ENCODE measurements at regions not wholly inside any gene's neighbourhood (a gene's known extent, or its start where the extent isn't known, plus 50 kb on each side); places are given as distances from the start of the nearest gene placed in this dataset.

DNA sequence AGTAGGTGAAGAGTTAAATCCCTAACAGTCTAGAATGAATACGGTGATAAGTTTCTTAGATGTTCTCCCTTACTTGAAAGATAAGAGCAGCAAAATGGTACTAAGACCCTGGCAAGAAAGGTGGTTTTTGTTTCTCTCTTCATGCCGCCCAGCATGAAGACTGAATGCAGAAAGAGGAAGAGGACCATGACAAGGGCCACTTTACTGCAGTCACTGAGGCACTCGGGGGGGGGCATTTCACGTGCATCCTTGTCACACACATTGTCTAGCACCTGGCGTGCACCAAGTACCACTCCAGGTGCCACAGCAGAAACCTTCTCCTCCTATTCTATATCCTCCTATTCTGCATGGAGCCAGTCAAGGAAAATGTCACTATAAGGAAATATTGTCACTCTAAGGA lies 222.0 kb downstream of the TOMM20 start:
- TF ChIP-seq ZNF664 (tag by site-specific recombination; IDR thresholded peaks at IDR 0.05) = no peak
- no peak for TF ChIP-seq ZNF555 (tag by site-specific recombination; conservative IDR thresholded peaks at IDR 0.05)
- TF ChIP-seq ZNF658 (tag by site-specific recombination; IDR thresholded peaks at IDR 0.05) = no peak
- TF ChIP-seq, protein P1, sequence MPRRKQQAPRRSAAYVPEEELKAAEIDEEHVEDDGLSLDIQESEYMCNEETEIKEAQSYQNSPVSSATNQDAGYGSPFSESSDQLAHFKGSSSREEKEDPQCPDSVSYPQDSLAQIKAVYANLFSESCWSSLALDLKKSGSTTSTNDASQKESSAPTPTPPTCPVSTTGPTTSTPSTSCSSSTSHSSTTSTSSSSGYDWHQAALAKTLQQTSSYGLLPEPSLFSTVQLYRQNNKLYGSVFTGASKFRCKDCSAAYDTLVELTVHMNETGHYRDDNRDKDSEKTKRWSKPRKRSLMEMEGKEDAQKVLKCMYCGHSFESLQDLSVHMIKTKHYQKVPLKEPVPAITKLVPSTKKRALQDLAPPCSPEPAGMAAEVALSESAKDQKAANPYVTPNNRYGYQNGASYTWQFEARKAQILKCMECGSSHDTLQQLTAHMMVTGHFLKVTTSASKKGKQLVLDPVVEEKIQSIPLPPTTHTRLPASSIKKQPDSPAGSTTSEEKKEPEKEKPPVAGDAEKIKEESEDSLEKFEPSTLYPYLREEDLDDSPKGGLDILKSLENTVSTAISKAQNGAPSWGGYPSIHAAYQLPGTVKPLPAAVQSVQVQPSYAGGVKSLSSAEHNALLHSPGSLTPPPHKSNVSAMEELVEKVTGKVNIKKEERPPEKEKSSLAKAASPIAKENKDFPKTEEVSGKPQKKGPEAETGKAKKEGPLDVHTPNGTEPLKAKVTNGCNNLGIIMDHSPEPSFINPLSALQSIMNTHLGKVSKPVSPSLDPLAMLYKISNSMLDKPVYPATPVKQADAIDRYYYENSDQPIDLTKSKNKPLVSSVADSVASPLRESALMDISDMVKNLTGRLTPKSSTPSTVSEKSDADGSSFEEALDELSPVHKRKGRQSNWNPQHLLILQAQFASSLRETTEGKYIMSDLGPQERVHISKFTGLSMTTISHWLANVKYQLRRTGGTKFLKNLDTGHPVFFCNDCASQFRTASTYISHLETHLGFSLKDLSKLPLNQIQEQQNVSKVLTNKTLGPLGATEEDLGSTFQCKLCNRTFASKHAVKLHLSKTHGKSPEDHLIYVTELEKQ (tag by site-specific recombination; IDR thresholded peaks at IDR 0.05; ENCODE audit: borderline replicate concordance) = no peak
- TF ChIP-seq, protein P2, sequence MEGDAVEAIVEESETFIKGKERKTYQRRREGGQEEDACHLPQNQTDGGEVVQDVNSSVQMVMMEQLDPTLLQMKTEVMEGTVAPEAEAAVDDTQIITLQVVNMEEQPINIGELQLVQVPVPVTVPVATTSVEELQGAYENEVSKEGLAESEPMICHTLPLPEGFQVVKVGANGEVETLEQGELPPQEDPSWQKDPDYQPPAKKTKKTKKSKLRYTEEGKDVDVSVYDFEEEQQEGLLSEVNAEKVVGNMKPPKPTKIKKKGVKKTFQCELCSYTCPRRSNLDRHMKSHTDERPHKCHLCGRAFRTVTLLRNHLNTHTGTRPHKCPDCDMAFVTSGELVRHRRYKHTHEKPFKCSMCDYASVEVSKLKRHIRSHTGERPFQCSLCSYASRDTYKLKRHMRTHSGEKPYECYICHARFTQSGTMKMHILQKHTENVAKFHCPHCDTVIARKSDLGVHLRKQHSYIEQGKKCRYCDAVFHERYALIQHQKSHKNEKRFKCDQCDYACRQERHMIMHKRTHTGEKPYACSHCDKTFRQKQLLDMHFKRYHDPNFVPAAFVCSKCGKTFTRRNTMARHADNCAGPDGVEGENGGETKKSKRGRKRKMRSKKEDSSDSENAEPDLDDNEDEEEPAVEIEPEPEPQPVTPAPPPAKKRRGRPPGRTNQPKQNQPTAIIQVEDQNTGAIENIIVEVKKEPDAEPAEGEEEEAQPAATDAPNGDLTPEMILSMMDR (tag by site-specific recombination; IDR thresholded peaks at IDR 0.05) = no peak
- TF ChIP-seq ZNF274 (IDR thresholded peaks at IDR 0.05; ENCODE audit: low read length) = no peak
- no peak for TF ChIP-seq ZNF274 (tag by site-specific recombination; IDR thresholded peaks at IDR 0.05; ENCODE audit: borderline replicate concordance)
- no peak for TF ChIP-seq ZNF202 (tag by site-specific recombination; IDR thresholded peaks at IDR 0.05; ENCODE audit: borderline replicate concordance)
- TF ChIP-seq, protein P3, sequence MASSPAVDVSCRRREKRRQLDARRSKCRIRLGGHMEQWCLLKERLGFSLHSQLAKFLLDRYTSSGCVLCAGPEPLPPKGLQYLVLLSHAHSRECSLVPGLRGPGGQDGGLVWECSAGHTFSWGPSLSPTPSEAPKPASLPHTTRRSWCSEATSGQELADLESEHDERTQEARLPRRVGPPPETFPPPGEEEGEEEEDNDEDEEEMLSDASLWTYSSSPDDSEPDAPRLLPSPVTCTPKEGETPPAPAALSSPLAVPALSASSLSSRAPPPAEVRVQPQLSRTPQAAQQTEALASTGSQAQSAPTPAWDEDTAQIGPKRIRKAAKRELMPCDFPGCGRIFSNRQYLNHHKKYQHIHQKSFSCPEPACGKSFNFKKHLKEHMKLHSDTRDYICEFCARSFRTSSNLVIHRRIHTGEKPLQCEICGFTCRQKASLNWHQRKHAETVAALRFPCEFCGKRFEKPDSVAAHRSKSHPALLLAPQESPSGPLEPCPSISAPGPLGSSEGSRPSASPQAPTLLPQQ (tag by site-specific recombination; IDR thresholded peaks at IDR 0.05) = no peak
- no peak for TF ChIP-seq ZNF169 (tag by site-specific recombination; IDR thresholded peaks at IDR 0.05)
- TF ChIP-seq, protein P4, sequence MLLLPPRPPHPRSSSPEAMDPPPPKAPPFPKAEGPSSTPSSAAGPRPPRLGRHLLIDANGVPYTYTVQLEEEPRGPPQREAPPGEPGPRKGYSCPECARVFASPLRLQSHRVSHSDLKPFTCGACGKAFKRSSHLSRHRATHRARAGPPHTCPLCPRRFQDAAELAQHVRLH (tag by site-specific recombination; IDR thresholded peaks at IDR 0.05) = no peak
- TF ChIP-seq, protein P5, sequence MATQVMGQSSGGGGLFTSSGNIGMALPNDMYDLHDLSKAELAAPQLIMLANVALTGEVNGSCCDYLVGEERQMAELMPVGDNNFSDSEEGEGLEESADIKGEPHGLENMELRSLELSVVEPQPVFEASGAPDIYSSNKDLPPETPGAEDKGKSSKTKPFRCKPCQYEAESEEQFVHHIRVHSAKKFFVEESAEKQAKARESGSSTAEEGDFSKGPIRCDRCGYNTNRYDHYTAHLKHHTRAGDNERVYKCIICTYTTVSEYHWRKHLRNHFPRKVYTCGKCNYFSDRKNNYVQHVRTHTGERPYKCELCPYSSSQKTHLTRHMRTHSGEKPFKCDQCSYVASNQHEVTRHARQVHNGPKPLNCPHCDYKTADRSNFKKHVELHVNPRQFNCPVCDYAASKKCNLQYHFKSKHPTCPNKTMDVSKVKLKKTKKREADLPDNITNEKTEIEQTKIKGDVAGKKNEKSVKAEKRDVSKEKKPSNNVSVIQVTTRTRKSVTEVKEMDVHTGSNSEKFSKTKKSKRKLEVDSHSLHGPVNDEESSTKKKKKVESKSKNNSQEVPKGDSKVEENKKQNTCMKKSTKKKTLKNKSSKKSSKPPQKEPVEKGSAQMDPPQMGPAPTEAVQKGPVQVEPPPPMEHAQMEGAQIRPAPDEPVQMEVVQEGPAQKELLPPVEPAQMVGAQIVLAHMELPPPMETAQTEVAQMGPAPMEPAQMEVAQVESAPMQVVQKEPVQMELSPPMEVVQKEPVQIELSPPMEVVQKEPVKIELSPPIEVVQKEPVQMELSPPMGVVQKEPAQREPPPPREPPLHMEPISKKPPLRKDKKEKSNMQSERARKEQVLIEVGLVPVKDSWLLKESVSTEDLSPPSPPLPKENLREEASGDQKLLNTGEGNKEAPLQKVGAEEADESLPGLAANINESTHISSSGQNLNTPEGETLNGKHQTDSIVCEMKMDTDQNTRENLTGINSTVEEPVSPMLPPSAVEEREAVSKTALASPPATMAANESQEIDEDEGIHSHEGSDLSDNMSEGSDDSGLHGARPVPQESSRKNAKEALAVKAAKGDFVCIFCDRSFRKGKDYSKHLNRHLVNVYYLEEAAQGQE (tag by site-specific recombination; IDR thresholded peaks at IDR 0.05) = no peak
- TF ChIP-seq ZNF514 (tag by site-specific recombination; IDR thresholded peaks at IDR 0.05) = no peak
- no peak for TF ChIP-seq ZNF707 (tag by site-specific recombination; IDR thresholded peaks at IDR 0.05)

Measured in HEK293 (cell line).